ENCODE measurements at regions not wholly inside any gene's neighbourhood (a gene's known extent, or its start where the extent isn't known, plus 50 kb on each side); places are given as distances from the start of the nearest gene placed in this dataset.

DNA sequence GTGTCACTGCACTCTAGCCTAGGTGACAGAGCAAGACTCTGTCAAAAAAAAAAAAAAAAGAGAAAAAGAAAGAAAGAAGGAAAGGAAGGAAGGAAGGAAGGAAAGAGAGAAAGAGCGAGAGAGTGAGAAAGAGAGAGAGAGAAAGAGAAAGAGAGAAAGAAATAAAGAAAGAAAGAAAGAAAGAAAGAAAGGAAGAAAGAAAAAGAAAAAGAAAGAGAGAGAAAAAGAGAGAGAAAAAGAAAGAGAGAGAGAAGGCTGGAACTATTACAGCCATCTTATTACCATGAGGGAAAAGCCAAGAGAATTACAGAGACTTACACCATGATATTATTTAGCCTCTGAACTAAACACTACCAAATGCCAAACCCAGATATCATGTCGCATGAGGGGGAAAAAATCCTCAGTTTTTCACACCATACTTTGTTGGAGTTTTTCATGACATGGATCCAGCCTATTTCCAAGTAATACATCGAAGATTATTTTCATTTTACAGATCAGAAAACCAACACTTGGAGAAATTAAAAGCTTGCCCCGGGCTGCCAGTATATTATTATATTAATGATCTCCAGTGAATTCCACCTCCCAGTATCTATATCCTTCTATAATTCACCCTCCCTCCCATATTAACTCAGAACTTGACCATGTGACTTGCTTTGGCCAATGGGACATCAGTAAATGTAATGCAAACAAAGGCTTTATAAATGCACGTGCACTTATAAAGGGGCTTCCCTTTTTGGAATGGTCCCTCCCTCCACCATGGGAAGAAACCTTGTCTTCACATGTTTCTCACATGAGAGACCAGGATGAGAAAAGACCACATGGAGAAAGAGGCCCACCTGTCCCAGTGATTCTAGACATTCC, 148.6 kb downstream of the MIS18A start:
- TF ChIP-seq, protein P1, sequence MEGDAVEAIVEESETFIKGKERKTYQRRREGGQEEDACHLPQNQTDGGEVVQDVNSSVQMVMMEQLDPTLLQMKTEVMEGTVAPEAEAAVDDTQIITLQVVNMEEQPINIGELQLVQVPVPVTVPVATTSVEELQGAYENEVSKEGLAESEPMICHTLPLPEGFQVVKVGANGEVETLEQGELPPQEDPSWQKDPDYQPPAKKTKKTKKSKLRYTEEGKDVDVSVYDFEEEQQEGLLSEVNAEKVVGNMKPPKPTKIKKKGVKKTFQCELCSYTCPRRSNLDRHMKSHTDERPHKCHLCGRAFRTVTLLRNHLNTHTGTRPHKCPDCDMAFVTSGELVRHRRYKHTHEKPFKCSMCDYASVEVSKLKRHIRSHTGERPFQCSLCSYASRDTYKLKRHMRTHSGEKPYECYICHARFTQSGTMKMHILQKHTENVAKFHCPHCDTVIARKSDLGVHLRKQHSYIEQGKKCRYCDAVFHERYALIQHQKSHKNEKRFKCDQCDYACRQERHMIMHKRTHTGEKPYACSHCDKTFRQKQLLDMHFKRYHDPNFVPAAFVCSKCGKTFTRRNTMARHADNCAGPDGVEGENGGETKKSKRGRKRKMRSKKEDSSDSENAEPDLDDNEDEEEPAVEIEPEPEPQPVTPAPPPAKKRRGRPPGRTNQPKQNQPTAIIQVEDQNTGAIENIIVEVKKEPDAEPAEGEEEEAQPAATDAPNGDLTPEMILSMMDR (IDR thresholded peaks at IDR 0.05), result no peak
- TF ChIP-seq EZH2 (IDR thresholded peaks at IDR 0.05; ENCODE audit: borderline replicate concordance, insufficient read depth, low read depth, low read length, poor library complexity, severe bottlenecking), result no peak
